ENCODE measurements at regions not wholly inside any gene's neighbourhood (a gene's known extent, or its start where the extent isn't known, plus 50 kb on each side); places are given as distances from the start of the nearest gene placed in this dataset.

GRCh38 chr3:167928381-167928780, 167.3 kb downstream of the GOLIM4 start:
- H3K36me3 Mint-ChIP-seq (ENCODE audit: unreplicated experiment), result no peaks in the 10 kb centered on the region
- DNase-seq, result no peak
- peaks cover 4% of the 10 kb centered on the region for H3K27me3 Mint-ChIP-seq (ENCODE audit: unreplicated experiment)
- H3K4me3 Mint-ChIP-seq (ENCODE audit: unreplicated experiment), result no peak overlapping the region
- H3K27ac Mint-ChIP-seq (ENCODE audit: unreplicated experiment), result no peak overlapping the region
- H3K9me3 Mint-ChIP-seq (ENCODE audit: unreplicated experiment), result no peaks in the 10 kb centered on the region
- TF ChIP-seq CTCF (IDR thresholded peaks at IDR 0.05; ENCODE audit: partially characterized antibody, unreplicated experiment), result no peak
- H3K4me1 Mint-ChIP-seq (ENCODE audit: low read depth, unreplicated experiment), result no peaks in the 10 kb centered on the region

GRCh38 chr3:167920747-167921146, 175.0 kb downstream of the GOLIM4 start:
- DNase-seq, result no peak
- Mint-ChIP-seq H3K27ac (ENCODE audit: unreplicated experiment) (no peak overlapping the region), H3K9me3 (ENCODE audit: unreplicated experiment) (no peaks in the 10 kb centered on the region), H3K4me3 (ENCODE audit: unreplicated experiment) (no peak overlapping the region), H3K36me3 (ENCODE audit: unreplicated experiment) (no peaks in the 10 kb centered on the region), H3K27me3 (ENCODE audit: unreplicated experiment) (no peaks in the 10 kb centered on the region), H3K4me1 (ENCODE audit: low read depth, unreplicated experiment) (peaks cover 2% of the 10 kb centered on the region)
- no peak for TF ChIP-seq CTCF (IDR thresholded peaks at IDR 0.05; ENCODE audit: partially characterized antibody, unreplicated experiment)

GRCh38 chr3:167919590-167919989, 176.1 kb downstream of the GOLIM4 start:
- no peak overlapping the region for H3K27ac Mint-ChIP-seq (ENCODE audit: unreplicated experiment)
- H3K4me1 Mint-ChIP-seq (ENCODE audit: low read depth, unreplicated experiment), result peaks cover 2% of the 10 kb centered on the region
- H3K27me3 Mint-ChIP-seq (ENCODE audit: unreplicated experiment), result no peaks in the 10 kb centered on the region
- DNase-seq, result no peak
- no peak for TF ChIP-seq CTCF (IDR thresholded peaks at IDR 0.05; ENCODE audit: partially characterized antibody, unreplicated experiment)
- no peaks in the 10 kb centered on the region for H3K36me3 Mint-ChIP-seq (ENCODE audit: unreplicated experiment)
- no peaks in the 10 kb centered on the region for H3K9me3 Mint-ChIP-seq (ENCODE audit: unreplicated experiment)
- H3K4me3 Mint-ChIP-seq (ENCODE audit: unreplicated experiment), result no peak overlapping the region

GRCh38 chr3:167918686-167919085, 177.0 kb downstream of the GOLIM4 start:
- no peaks in the 10 kb centered on the region for H3K9me3 Mint-ChIP-seq (ENCODE audit: unreplicated experiment)
- H3K4me3 Mint-ChIP-seq (ENCODE audit: unreplicated experiment), result no peak overlapping the region
- TF ChIP-seq CTCF (IDR thresholded peaks at IDR 0.05; ENCODE audit: partially characterized antibody, unreplicated experiment), result no peak
- H3K27me3 Mint-ChIP-seq (ENCODE audit: unreplicated experiment), result no peaks in the 10 kb centered on the region
- no peaks in the 10 kb centered on the region for H3K36me3 Mint-ChIP-seq (ENCODE audit: unreplicated experiment)
- H3K27ac Mint-ChIP-seq (ENCODE audit: unreplicated experiment), result no peak overlapping the region
- DNase-seq, result no peak
- H3K4me1 Mint-ChIP-seq (ENCODE audit: low read depth, unreplicated experiment), result peaks cover 2% of the 10 kb centered on the region

GRCh38 chr3:167918008-167918596, 177.6 kb downstream of the GOLIM4 start:
- H3K9me3 Mint-ChIP-seq (ENCODE audit: unreplicated experiment), result no peaks in the 10 kb centered on the region
- no peak for TF ChIP-seq CTCF (IDR thresholded peaks at IDR 0.05; ENCODE audit: partially characterized antibody, unreplicated experiment)
- H3K27me3 Mint-ChIP-seq (ENCODE audit: unreplicated experiment), result no peaks in the 10 kb centered on the region
- DNase-seq, result no peak
- no peaks in the 10 kb centered on the region for H3K36me3 Mint-ChIP-seq (ENCODE audit: unreplicated experiment)
- H3K4me1 Mint-ChIP-seq (ENCODE audit: low read depth, unreplicated experiment), result peaks cover 2% of the 10 kb centered on the region
- H3K4me3 Mint-ChIP-seq (ENCODE audit: unreplicated experiment), result no peak overlapping the region
- no peak overlapping the region for H3K27ac Mint-ChIP-seq (ENCODE audit: unreplicated experiment)
